Mesenchymal stem cell (in vitro differentiated cells and primary cell): ENCODE measurements at regions not wholly inside any gene's neighbourhood (a gene's known extent, or its start where the extent isn't known, plus 50 kb on each side); places are given as distances from the start of the nearest gene placed in this dataset.
"Not testable (repeated sequence)": the region's sequence is repeated elsewhere in the genome, so short reads cannot be mapped to it uniquely, and the experiment has no call there.

Experiments
- DNase-seq: peaks from one replicate; pipeline ENCODE4 v3.0.0-alpha.2; 2013
- H2AFZ ChIP-seq: one replicate; pipeline ENCODE4 v1.6.1; 2013; ENCODE audit warnings: low read depth, mild to moderate bottlenecking, control low read depth, inconsistent platforms, low read length, moderate library complexity
- H2AK5ac ChIP-seq: 2 replicates; pipeline ENCODE4 v1.6.1; 2013; ENCODE audit warnings: low read length, moderate library complexity, mild to moderate bottlenecking, inconsistent platforms; ENCODE audit not compliant: severe bottlenecking
- H2BK120ac ChIP-seq: one replicate; pipeline ENCODE4 v1.6.1; 2013; ENCODE audit warnings: low read depth, mild to moderate bottlenecking, inconsistent platforms, low read length, moderate library complexity
- H2BK12ac ChIP-seq, 2 experiments: one replicate each; pipeline ENCODE4 v1.6.1; 2013; ENCODE audit warnings: inconsistent platforms in 2 of 2, low read length in 2 of 2, mild to moderate bottlenecking in 2 of 2, moderate library complexity in 2 of 2, control low read depth in 1 of 2
- H2BK15ac ChIP-seq: one replicate; pipeline ENCODE4 v1.6.1; 2013; ENCODE audit warnings: mild to moderate bottlenecking, low read depth, inconsistent platforms; ENCODE audit not compliant: poor library complexity, severe bottlenecking
- H2BK5ac ChIP-seq: 2 replicates; pipeline ENCODE4 v1.6.1; 2013; ENCODE audit warnings: low read depth, mild to moderate bottlenecking, low read length, control low read depth, inconsistent platforms; ENCODE audit not compliant: poor library complexity, severe bottlenecking
- H3K14ac ChIP-seq, 2 experiments: one replicate each; pipeline ENCODE4 v1.6.1; 2013; ENCODE audit warnings: inconsistent platforms in 2 of 2, low read length in 2 of 2, control low read depth in 1 of 2, mild to moderate bottlenecking in 1 of 2, moderate library complexity in 1 of 2
- H3K18ac ChIP-seq, 2 experiments: one replicate each; pipeline ENCODE4 v1.6.1; 2013; ENCODE audit warnings: inconsistent platforms in 2 of 2, low read length in 2 of 2, control low read depth in 1 of 2, low read depth in 1 of 2, mild to moderate bottlenecking in 1 of 2
- H3K23ac ChIP-seq, 2 experiments: one replicate each; pipeline ENCODE4 v1.6.1; 2013; ENCODE audit warnings: inconsistent platforms in 2 of 2, low read length in 2 of 2, mild to moderate bottlenecking in 2 of 2, moderate library complexity in 2 of 2, control low read depth in 1 of 2
- H3K27ac ChIP-seq: 2 replicates; pipeline ENCODE4 v1.5.1; 2013; ENCODE audit warnings: mild to moderate bottlenecking, moderate library complexity, low read length, control low read depth, inconsistent platforms; ENCODE audit not compliant: poor library complexity, severe bottlenecking
- H3K27me3 ChIP-seq, 2 experiments: 2 replicates each; pipeline versions ENCODE4 v1.6.1 to v1.7.0; 2013; ENCODE audit warnings: low read length in 2 of 2, mild to moderate bottlenecking in 2 of 2, moderate library complexity in 2 of 2, control low read depth in 1 of 2, inconsistent platforms in 1 of 2; ENCODE audit not compliant: control insufficient read depth in 1 of 2, insufficient read depth in 1 of 2
- H3K36me3 ChIP-seq, 2 experiments: 2 replicates each; pipeline versions ENCODE4 v1.6.1 to v1.7.0; 2013; ENCODE audit warnings: low read length in 2 of 2, control low read depth in 1 of 2, inconsistent platforms in 1 of 2, low read depth in 1 of 2, mild to moderate bottlenecking in 1 of 2; ENCODE audit not compliant: insufficient read depth in 2 of 2, control insufficient read depth in 1 of 2
- H3K4ac ChIP-seq, 2 experiments: one replicate each; pipeline ENCODE4 v1.6.1; 2013; ENCODE audit warnings: inconsistent platforms in 2 of 2, low read length in 2 of 2, mild to moderate bottlenecking in 2 of 2, moderate library complexity in 2 of 2, control low read depth in 1 of 2, low read depth in 1 of 2
- H3K4me1 ChIP-seq: 2 replicates; pipeline ENCODE4 v1.6.1; 2013; ENCODE audit warnings: low read depth, low read length, control low read depth; ENCODE audit not compliant: control insufficient read depth, insufficient read depth
- H3K4me2 ChIP-seq: 2 replicates; pipeline ENCODE4 v1.6.1; 2013; ENCODE audit warnings: low read length, mild to moderate bottlenecking, inconsistent platforms; ENCODE audit not compliant: poor library complexity, severe bottlenecking
- H3K4me3 ChIP-seq, 2 experiments: 2 replicates each; pipeline versions ENCODE4 v1.5.1 to v1.7.0; 2013; ENCODE audit warnings: low read length in 2 of 2, mild to moderate bottlenecking in 2 of 2, control low read depth in 1 of 2, low read depth in 1 of 2; ENCODE audit not compliant: insufficient read depth in 1 of 2
- H3K79me1 ChIP-seq: replicated peaks from 2 replicates; pipeline ENCODE4 v1.6.1; 2013; ENCODE audit warnings: mild to moderate bottlenecking, control low read depth, low read length, inconsistent platforms; ENCODE audit not compliant: poor library complexity, severe bottlenecking
- H3K9ac ChIP-seq: 2 replicates; pipeline ENCODE4 v1.7.0; 2013; ENCODE audit warnings: mild to moderate bottlenecking, low read length, moderate library complexity
- H3K9me3 ChIP-seq: 2 replicates; pipeline ENCODE4 v1.7.0; 2013; ENCODE audit warnings: mild to moderate bottlenecking, low read length; ENCODE audit not compliant: control insufficient read depth
- H4K8ac ChIP-seq: one replicate; pipeline ENCODE4 v1.6.1; 2013; ENCODE audit warnings: inconsistent platforms, mild to moderate bottlenecking, low read length, moderate library complexity
- H4K91ac ChIP-seq: one replicate; pipeline ENCODE4 v1.6.1; 2013; ENCODE audit warnings: mild to moderate bottlenecking, low read length, inconsistent platforms
- WGBS: methylation state at CpG from one replicate; pipeline ENCODE4 v1.1.7; 2013; ENCODE audit warnings: mixed read lengths; 5-methylcytosine and 5-hydroxymethylcytosine counted together

DNA sequence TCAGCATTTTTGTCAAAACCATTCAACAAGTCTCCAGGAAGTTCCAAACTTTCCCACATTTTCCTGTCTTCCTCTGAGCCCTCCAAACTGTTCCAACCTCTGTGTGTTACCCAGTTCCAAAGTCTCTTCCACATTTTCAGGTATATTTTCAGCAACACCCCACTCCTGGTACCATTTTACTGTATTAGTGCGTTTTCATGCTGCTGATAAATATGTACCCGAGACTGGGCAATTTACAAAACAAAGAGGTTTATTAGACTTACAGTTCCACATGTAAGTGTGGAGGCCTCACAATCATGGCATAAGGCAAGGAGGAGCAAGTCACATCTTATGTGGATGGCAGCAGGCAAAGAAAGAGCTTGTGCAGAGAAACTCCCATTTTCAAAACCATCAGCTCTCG, 315.9 kb upstream of the ESRRG start:
- not testable (repeated sequence) for H3K23ac ChIP-seq, H2AFZ ChIP-seq, H3K18ac ChIP-seq, H3K9ac ChIP-seq, H3K14ac ChIP-seq, H3K4ac ChIP-seq, H2BK120ac ChIP-seq, H3K27ac ChIP-seq, DNase-seq, H2BK15ac ChIP-seq, H3K79me1 ChIP-seq, H3K4me3 ChIP-seq, H2BK12ac ChIP-seq, H3K27me3 ChIP-seq, H4K91ac ChIP-seq, H4K8ac ChIP-seq, H3K4me1 ChIP-seq, H3K4me2 ChIP-seq, H2BK5ac ChIP-seq, H3K36me3 ChIP-seq, H2AK5ac ChIP-seq
- peaks cover 25% of the 10 kb centered on the region for H3K9me3 ChIP-seq
- WGBS, result 83% methylated on average over 2 of the region's 3 CpGs

GRCh38 chr1:217036757-217037156, 313.5 kb upstream of the ESRRG start:
- Histone ChIP-seq H2BK12ac (no peak overlapping the region), H2BK5ac (no peak overlapping the region), H3K4me2 (no peak overlapping the region), H2BK15ac (no peak overlapping the region), H3K27me3 (no peaks in the 10 kb centered on the region), H4K91ac (no peak overlapping the region), H3K4ac (no peak overlapping the region), H3K4me3 (no peak overlapping the region), H3K9ac (no peak overlapping the region), H3K4me1 (peaks cover 2% of the 10 kb centered on the region), H2AFZ (no peak overlapping the region), H3K9me3 (peaks cover 25% of the 10 kb centered on the region), H2BK120ac (no peak overlapping the region), H3K27ac (no peak overlapping the region), H3K14ac (no peak overlapping the region), H2AK5ac (no peak overlapping the region), H3K79me1 (no peaks in the 10 kb centered on the region), H3K23ac (no peak overlapping the region), H4K8ac (no peak overlapping the region), H3K36me3 (no peaks in the 10 kb centered on the region), H3K18ac (no peak overlapping the region)
- no peak for DNase-seq
- WGBS, result 87% methylated on average over 3 of the region's 3 CpGs

- Histone ChIP-seq H3K23ac (no peak overlapping the region), H4K8ac (no peak overlapping the region), H2BK15ac (no peak overlapping the region), H3K14ac (no peak overlapping the region), H2AFZ (no peak overlapping the region), H3K4me3 (no peak overlapping the region), H3K27me3 (no peaks in the 10 kb centered on the region), H3K79me1 (no peaks in the 10 kb centered on the region), H3K4ac (no peak overlapping the region), H3K27ac (no peak overlapping the region), H3K4me2 (no peak overlapping the region), H3K36me3 (no peaks in the 10 kb centered on the region), H3K4me1 (peaks cover 2% of the 10 kb centered on the region), H3K9ac (no peak overlapping the region), H2BK120ac (no peak overlapping the region), H3K18ac (no peak overlapping the region), H2BK12ac (no peak overlapping the region), H2BK5ac (no peak overlapping the region), H2AK5ac (peak overlapping the region; percentile 37), H3K9me3 (peaks cover 5% of the 10 kb centered on the region), H4K91ac (no peak overlapping the region)
- 100% methylated on average over 1 of the region's 4 CpGs for WGBS
- DNase-seq, result no peak
Observed at GRCh38 chr1:217032715-217033367, 309.6 kb upstream of the ESRRG start.

- Histone ChIP-seq H3K4me2 (no peak overlapping the region), H3K9me3 (no peaks in the 10 kb centered on the region), H3K27ac (peak overlapping the region; percentile 76), H2BK12ac (no peak overlapping the region), H3K18ac (no peak overlapping the region), H3K27me3 (no peaks in the 10 kb centered on the region), H3K4me1 (peaks cover 5% of the 10 kb centered on the region), H3K14ac (no peak overlapping the region), H2BK5ac (no peak overlapping the region), H2BK120ac (no peak overlapping the region), H3K4ac (peak overlapping the region in 1 of 2 experiments; percentile 4), H2AK5ac (peak overlapping the region; percentile 74), H3K9ac (peak overlapping the region; percentile 60), H2BK15ac (no peak overlapping the region), H3K23ac (no peak overlapping the region), H3K79me1 (no peaks in the 10 kb centered on the region), H3K36me3 (no peaks in the 10 kb centered on the region), H4K8ac (no peak overlapping the region), H2AFZ (no peak overlapping the region), H4K91ac (no peak overlapping the region), H3K4me3 (peak overlapping the region in 1 of 2 experiments; percentile 14)
- peak; percentile 50 for DNase-seq
- 68% methylated on average over 11 of the region's 13 CpGs for WGBS
Observed at GRCh38 chr1:217029281-217030157, 306.3 kb upstream of the ESRRG start.
